Heart right ventricle (tissue), 16 donors: ENCODE measurements at regions not wholly inside any gene's neighbourhood (a gene's known extent, or its start where the extent isn't known, plus 50 kb on each side); places are given as distances from the start of the nearest gene placed in this dataset.
"Not testable (repeated sequence)": the region's sequence is repeated elsewhere in the genome, so short reads cannot be mapped to it uniquely, and the experiment has no call there.

ENCODE experiments used
- ATAC-seq, 8 donors: fragments of 200-7000 bp; cut with Tn5 transposase; one replicate each; pipeline ENCODE4 v1.9.1; 2020; ENCODE audit warnings: mild to moderate bottlenecking in 8 of 8, moderate library complexity in 8 of 8, moderate number of reproducible peaks in 1 of 8
- DNase-seq, 2 donors: peaks; one replicate each; pipeline ENCODE4 v3.0.0-alpha.2; 2020
- H3K27ac ChIP-seq, 10 donors: fragments of 200-600 bp; sonication (generic) in 2 of 10; one replicate each; pipeline versions ENCODE4 v1.5.0 to v1.8.0; 2020 to 2022; ENCODE audit warnings: mild to moderate bottlenecking in 3 of 10
- H3K27me3 ChIP-seq, 7 donors: fragments of 200-600 bp; one replicate each; pipeline ENCODE4 v1.8.0; 2021 to 2022; ENCODE audit warnings: mild to moderate bottlenecking in 2 of 7
- H3K36me3 ChIP-seq, 9 donors: fragments of 200-600 bp; sonication (generic) in 1 of 9; one replicate each; pipeline versions ENCODE4 v1.5.0 to v1.8.0; 2020 to 2022; ENCODE audit warnings: mild to moderate bottlenecking in 2 of 9
- H3K4me1 ChIP-seq, 9 donors: fragments of 200-600 bp; sonication (generic) in 1 of 9; one replicate each; pipeline versions ENCODE4 v1.5.0 to v1.8.0; 2020 to 2022; ENCODE audit warnings: mild to moderate bottlenecking in 4 of 9
- H3K4me3 ChIP-seq, 10 donors: fragments of 200-600 bp; sonication (generic) in 2 of 10; one replicate each; pipeline versions ENCODE4 v1.5.0 to v1.8.0; 2020 to 2022; ENCODE audit warnings: mild to moderate bottlenecking in 7 of 10, moderate library complexity in 2 of 10
- H3K9me3 ChIP-seq, 11 donors: fragments of 200-600 bp in 10 of 11; sonication (generic) in 2 of 11; one replicate each; pipeline versions ENCODE4 v1.5.0 to v1.8.0; 2013 to 2022; ENCODE audit warnings: mild to moderate bottlenecking in 2 of 11, control low read depth in 1 of 11, moderate library complexity in 1 of 11
- WGBS, 2 donors: extraction: QIAGEN DNeasy Blood & Tissue Kit; methylation state at CpG; one replicate each; pipeline ENCODE4 v1.1.7; 2013; ENCODE audit warnings: inconsistent platforms in 1 of 2; 5-methylcytosine and 5-hydroxymethylcytosine counted together
- intact Hi-C, 10 donors: fragments of 100-400 bp; cut with DNase I; formaldehyde crosslinking; loops; one replicate each; pipeline versions ENCODE4 v1.11.1 to v1.14.2; 2022
- TF ChIP-seq, protein P1 (sequence below), 9 donors: fragments of 200-600 bp; sonication (generic) in 2 of 9; IDR thresholded peaks; one replicate each; pipeline versions ENCODE4 v1.5.0 to v1.8.0; 2021 to 2022; ENCODE audit warnings: antibody characterized with exemption in 9 of 9, mild to moderate bottlenecking in 5 of 9, moderate library complexity in 1 of 9
- donor health status: Arrhythmogenic right ventricular cardiomyopathy.
- donor health status: ischemic (EF 13 %, LVEDD 7.1; RV severe dilation, severe dysfunction).
- donor health status: healthy with polysubstance abuse.
- donor health status: DM: no; HTN: yes; CAD: no.
- donor health status: DM: no; HTN: no; CAD: no.
- donor health status: ischemic (EF 25% LVEDD 6.9; RV normal size, moderate dysfunction).
- donor health status: ischemic (EF 25% LVEDD 5.7; RV mildly dilated, moderate dysfunction).
- donor health status: healthy.
- donor health status: DM: yes; HTN: yes; CAD: no.
- donor health status: Ischemic cardiomyopathy.
- donor health status: ischemic (EF 35%, LVEDD 5.7; RV mildly dilated, moderate dysfunction).
- donor health status: nonischemic (EF 11% LVEDD 7.7; RV severe dilation, severe dysfunction).
- donor health status: DM: yes; HTN: yes; CAD: no.
- donor health status: PGD.
- donor health status: ischemic (EF 29% LVEDD 5.4; RV normal size, mild dysfunction).
- donor health status: nonischemic (EF 23%, LVEDD 6.1; RV moderate dilation, normal function).

GRCh38 chr1:4071653-4072052, 171.6 kb upstream of the C1orf174 start:
- peaks cover 0 to 68% (median 46%) of the 10 kb centered on the region in 7 donors for H3K27me3 ChIP-seq
- WGBS, 2 donors, result 66 to 67% methylated on average over 6 of the region's 6 CpGs

GRCh38 chr1:4072481-4073153, 172.5 kb upstream of the C1orf174 start:
- 63 to 66% methylated on average over 14 of the region's 14 CpGs for WGBS, 2 donors
- TF ChIP-seq, protein P1, sequence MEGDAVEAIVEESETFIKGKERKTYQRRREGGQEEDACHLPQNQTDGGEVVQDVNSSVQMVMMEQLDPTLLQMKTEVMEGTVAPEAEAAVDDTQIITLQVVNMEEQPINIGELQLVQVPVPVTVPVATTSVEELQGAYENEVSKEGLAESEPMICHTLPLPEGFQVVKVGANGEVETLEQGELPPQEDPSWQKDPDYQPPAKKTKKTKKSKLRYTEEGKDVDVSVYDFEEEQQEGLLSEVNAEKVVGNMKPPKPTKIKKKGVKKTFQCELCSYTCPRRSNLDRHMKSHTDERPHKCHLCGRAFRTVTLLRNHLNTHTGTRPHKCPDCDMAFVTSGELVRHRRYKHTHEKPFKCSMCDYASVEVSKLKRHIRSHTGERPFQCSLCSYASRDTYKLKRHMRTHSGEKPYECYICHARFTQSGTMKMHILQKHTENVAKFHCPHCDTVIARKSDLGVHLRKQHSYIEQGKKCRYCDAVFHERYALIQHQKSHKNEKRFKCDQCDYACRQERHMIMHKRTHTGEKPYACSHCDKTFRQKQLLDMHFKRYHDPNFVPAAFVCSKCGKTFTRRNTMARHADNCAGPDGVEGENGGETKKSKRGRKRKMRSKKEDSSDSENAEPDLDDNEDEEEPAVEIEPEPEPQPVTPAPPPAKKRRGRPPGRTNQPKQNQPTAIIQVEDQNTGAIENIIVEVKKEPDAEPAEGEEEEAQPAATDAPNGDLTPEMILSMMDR (IDR thresholded peaks at IDR 0.05), result no peak
- ATAC-seq (no peak), DNase-seq (no peak)
- no peaks in the 10 kb centered on the region for H3K36me3 ChIP-seq
- no peak overlapping the region for H3K4me3 ChIP-seq
- peaks cover 0 to 68% (median 50%) of the 10 kb centered on the region in 7 donors for H3K27me3 ChIP-seq
- H3K9me3 ChIP-seq, result no peaks in the 10 kb centered on the region
- no peaks in the 10 kb centered on the region for H3K4me1 ChIP-seq
- no peak overlapping the region for H3K27ac ChIP-seq
- intact Hi-C loops, result no loop called here

More at GRCh38 chr1:4071653-4072052, 171.6 kb upstream of the C1orf174 start:
- intact Hi-C loops, result no loop called here
- TF ChIP-seq, protein P1 (IDR thresholded peaks at IDR 0.05), result no peak
- Histone ChIP-seq H3K9me3 (no peaks in the 10 kb centered on the region), H3K4me3 (no peak overlapping the region), H3K36me3 (no peaks in the 10 kb centered on the region), H3K4me1 (no peaks in the 10 kb centered on the region), H3K27ac (no peak overlapping the region)
- ATAC-seq (no peak), DNase-seq (no peak)

DNA sequence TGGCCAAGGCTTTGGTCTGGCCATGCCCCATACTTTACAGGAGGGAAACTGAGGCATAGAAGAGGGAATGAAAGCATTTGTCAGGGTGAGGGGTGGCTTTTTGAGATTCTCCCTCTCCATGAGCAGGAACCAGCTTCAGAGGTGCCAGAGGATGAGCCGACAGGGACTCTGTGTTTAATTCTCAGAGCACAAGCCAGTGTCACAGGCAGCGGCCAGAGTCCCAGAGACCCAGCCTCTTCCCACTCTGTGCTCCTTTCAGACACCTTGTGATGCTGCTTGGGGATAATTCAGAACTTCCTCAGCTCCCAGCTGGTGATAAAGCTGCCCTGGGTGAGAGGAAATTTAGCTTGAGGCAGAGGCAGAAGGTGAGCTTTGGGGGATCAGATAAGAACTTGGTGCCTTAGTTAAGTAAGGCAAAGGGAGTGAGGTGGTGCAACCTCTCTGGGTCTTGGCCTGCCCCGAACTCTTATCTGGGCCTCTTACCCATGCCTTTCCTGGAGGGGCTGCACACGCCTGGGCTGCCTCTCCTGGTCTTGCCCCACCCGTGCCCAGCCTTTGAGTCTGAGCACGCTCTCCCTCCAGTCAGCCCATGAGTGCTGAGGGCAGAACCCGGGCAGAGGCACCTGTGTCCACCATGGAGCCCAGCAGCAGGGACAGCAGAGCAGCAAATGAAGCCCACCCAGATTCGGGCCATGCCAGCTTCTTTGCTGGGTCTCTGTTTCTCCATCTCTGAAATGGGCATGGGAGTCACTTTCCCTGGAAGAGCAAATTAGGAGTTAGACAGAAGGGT, 175.6 kb upstream of the C1orf174 start:
- no peak overlapping the region for H3K27ac ChIP-seq
- H3K9me3 ChIP-seq, result no peaks in the 10 kb centered on the region
- ATAC-seq (no peak), DNase-seq (no peak)
- no peaks in the 10 kb centered on the region for H3K36me3 ChIP-seq
- WGBS, 2 donors, result 60 to 65% methylated on average over 8 of the region's 8 CpGs
- H3K4me3 ChIP-seq, result no peak overlapping the region
- H3K27me3 ChIP-seq, result peaks cover 0 to 53% (median 28%) of the 10 kb centered on the region in 7 donors
- intact Hi-C loops, result no loop called here
- H3K4me1 ChIP-seq, result no peaks in the 10 kb centered on the region
- TF ChIP-seq, protein P1 (IDR thresholded peaks at IDR 0.05), result no peak

GRCh38 chr1:4076346-4076745, 176.3 kb upstream of the C1orf174 start:
- no peak for ATAC-seq
- intact Hi-C loops, result no loop called here
- H3K9me3 ChIP-seq, result peaks cover 0 to 4% (median 0%) of the 10 kb centered on the region in 11 donors
- peaks cover 0 to 46% (median 25%) of the 10 kb centered on the region in 7 donors for H3K27me3 ChIP-seq
- no peaks in the 10 kb centered on the region for H3K4me1 ChIP-seq
- TF ChIP-seq, protein P1 (IDR thresholded peaks at IDR 0.05), result no peak
- whole genome bisulfite sequencing, 2 donors, result 71 to 72% methylated on average over 8 of the region's 8 CpGs
- H3K4me3 ChIP-seq, result no peak overlapping the region
- no peak overlapping the region for H3K27ac ChIP-seq
- no peaks in the 10 kb centered on the region for H3K36me3 ChIP-seq
- no peak for DNase-seq

DNA sequence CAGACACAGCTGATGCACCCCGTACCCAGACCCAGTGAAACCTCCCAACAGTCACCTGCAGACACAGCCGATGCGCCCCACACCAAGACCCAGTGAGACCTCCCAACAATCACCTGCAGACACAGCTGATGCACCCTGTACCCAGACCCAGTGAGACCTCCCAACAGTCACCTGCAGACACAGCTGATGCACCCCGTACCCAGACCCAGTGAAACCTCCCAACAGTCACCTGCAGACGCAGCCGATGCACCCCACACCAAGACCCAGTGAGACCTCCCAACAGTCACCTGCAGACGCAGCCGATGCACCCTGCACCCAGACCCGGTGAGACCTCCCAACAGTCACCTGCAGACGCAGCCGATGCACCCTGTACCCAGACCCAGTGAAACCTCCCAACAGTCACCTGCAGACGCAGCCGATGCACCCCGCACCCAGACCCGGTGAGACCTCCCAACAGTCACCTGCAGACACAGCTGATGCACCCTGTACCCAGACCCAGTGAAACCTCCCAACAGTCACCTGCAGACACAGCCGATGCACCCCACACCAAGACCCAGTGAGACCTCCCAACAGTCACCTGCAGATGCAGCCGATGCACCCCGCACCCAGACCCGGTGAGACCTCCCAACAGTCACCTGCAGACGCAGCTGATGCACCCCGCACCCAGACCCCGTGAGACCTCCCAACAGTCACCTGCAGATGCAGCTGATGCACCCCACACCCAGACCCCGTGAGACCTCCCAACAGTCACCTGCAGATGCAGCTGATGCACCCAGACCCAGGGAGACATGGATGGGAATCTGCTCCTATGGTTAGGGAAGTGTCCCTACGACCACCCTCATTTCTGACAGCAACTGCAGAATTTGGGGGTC, 178.3 kb upstream of the C1orf174 start:
- H3K4me3 ChIP-seq, H3K4me1 ChIP-seq, intact Hi-C loops, H3K36me3 ChIP-seq, H3K27ac ChIP-seq, ATAC-seq, H3K9me3 ChIP-seq: not testable (repeated sequence)
- H3K27me3 ChIP-seq, result peaks cover 0 to 36% (median 24%) of the 10 kb centered on the region in 7 donors
- 76 to 83% methylated on average over 24 of the region's 24 CpGs for WGBS, 2 donors
- peak in 1 of 2 donors; percentile 1 for DNase-seq
